Mesodermal cell (in vitro differentiated cells): ENCODE measurements at regions not wholly inside any gene's neighbourhood (a gene's known extent, or its start where the extent isn't known, plus 50 kb on each side); places are given as distances from the start of the nearest gene placed in this dataset.
"Not testable (repeated sequence)": the region's sequence is repeated elsewhere in the genome, so short reads cannot be mapped to it uniquely, and the experiment has no call there.

ENCODE experiments used
- H3K27ac ChIP-seq: 2 replicates; pipeline ENCODE4 v1.7.0; 2013; ENCODE audit warnings: mild to moderate bottlenecking, low read depth, low read length, moderate library complexity; ENCODE audit not compliant: severe bottlenecking
- H3K36me3 ChIP-seq: 2 replicates; pipeline ENCODE4 v1.7.1; 2013; ENCODE audit warnings: mild to moderate bottlenecking, low read length, moderate library complexity; ENCODE audit not compliant: control insufficient read depth, insufficient read depth
- H3K4me1 ChIP-seq: one replicate; pipeline ENCODE4 v1.7.1; 2013; ENCODE audit warnings: mild to moderate bottlenecking, low read length; ENCODE audit not compliant: insufficient read depth, control insufficient read depth, poor library complexity, severe bottlenecking
- H3K4me3 ChIP-seq: 2 replicates; pipeline ENCODE4 v1.7.0; 2013; ENCODE audit warnings: low read length, control low read depth, mild to moderate bottlenecking; ENCODE audit not compliant: insufficient read depth, poor library complexity, severe bottlenecking; ENCODE audit errors: extremely low read depth
- H3K9me3 ChIP-seq: 2 replicates; pipeline ENCODE4 v1.7.1; 2013; ENCODE audit warnings: mild to moderate bottlenecking, low read length, moderate library complexity; ENCODE audit not compliant: control insufficient read depth
- WGBS, 2 experiments: methylation state at CpG; one replicate each; pipeline ENCODE4 v1.1.5; 2013; ENCODE audit warnings: missing lambda C conversion rate in 2 of 2; ENCODE audit not compliant: insufficient coverage in 2 of 2; 5-methylcytosine and 5-hydroxymethylcytosine counted together

- Histone ChIP-seq H3K4me1 (no peaks in the 10 kb centered on the region), H3K36me3 (no peaks in the 10 kb centered on the region), H3K9me3 (no peaks in the 10 kb centered on the region), H3K4me3 (no peak overlapping the region), H3K27ac (no peak overlapping the region)
- WGBS, 2 experiments, result 60 to 83% methylated on average over 1 of the region's 2 CpGs
Observed at GRCh38 chr11:96508861-96509260, 119.0 kb downstream of the JRKL start.

GRCh38 chr11:96520939-96521338 is 131.1 kb downstream of the JRKL start:
- Histone ChIP-seq H3K36me3 (no peaks in the 10 kb centered on the region), H3K4me1 (no peaks in the 10 kb centered on the region), H3K4me3 (no peak overlapping the region), H3K27ac (no peak overlapping the region), H3K9me3 (no peaks in the 10 kb centered on the region)

GRCh38 chr11:96523656-96524055 is 133.8 kb downstream of the JRKL start:
- no peak overlapping the region for H3K27ac ChIP-seq
- no peaks in the 10 kb centered on the region for H3K9me3 ChIP-seq
- no peaks in the 10 kb centered on the region for H3K4me1 ChIP-seq
- WGBS, 2 experiments, result no CpG with 5 or more reads among the region's 2 CpGs
- no peaks in the 10 kb centered on the region for H3K36me3 ChIP-seq
- H3K4me3 ChIP-seq, result no peak overlapping the region

GRCh38 chr11:96524475-96524874 is 134.7 kb downstream of the JRKL start:
- H3K9me3 ChIP-seq, result no peaks in the 10 kb centered on the region
- no peaks in the 10 kb centered on the region for H3K36me3 ChIP-seq
- 100% methylated on average over 1 of the region's 1 CpG; no CpG with 5 or more reads in 1 of the 2 experiments for WGBS, 2 experiments
- H3K4me1 ChIP-seq, result no peaks in the 10 kb centered on the region
- H3K4me3 ChIP-seq, result no peak overlapping the region
- H3K27ac ChIP-seq, result no peak overlapping the region

GRCh38 chr11:96530473-96530872 is 140.7 kb downstream of the JRKL start:
- Histone ChIP-seq H3K27ac (no peak overlapping the region), H3K36me3 (no peaks in the 10 kb centered on the region), H3K9me3 (no peaks in the 10 kb centered on the region), H3K4me3 (no peak overlapping the region), H3K4me1 (no peaks in the 10 kb centered on the region)
- no CpG with 5 or more reads among the region's 1 CpG for whole genome bisulfite sequencing, 2 experiments

GRCh38 chr11:96538104-96538503 is 148.3 kb downstream of the JRKL start:
- 96% methylated on average over 3 of the region's 4 CpGs; no CpG with 5 or more reads in 1 of the 2 experiments for WGBS, 2 experiments
- Histone ChIP-seq H3K4me3 (no peak overlapping the region), H3K36me3 (no peaks in the 10 kb centered on the region), H3K4me1 (no peaks in the 10 kb centered on the region), H3K9me3 (no peaks in the 10 kb centered on the region), H3K27ac (no peak overlapping the region)

GRCh38 chr11:96538622-96539021 is 148.8 kb downstream of the JRKL start:
- Histone ChIP-seq H3K36me3 (no peaks in the 10 kb centered on the region), H3K27ac (no peak overlapping the region), H3K4me1 (no peaks in the 10 kb centered on the region), H3K9me3 (no peaks in the 10 kb centered on the region), H3K4me3 (no peak overlapping the region)

GRCh38 chr11:96540875-96541274 is 151.1 kb downstream of the JRKL start:
- H3K36me3 ChIP-seq, result no peaks in the 10 kb centered on the region
- H3K9me3 ChIP-seq, result no peaks in the 10 kb centered on the region
- WGBS, 2 experiments, result no CpG with 5 or more reads among the region's 1 CpG
- no peak overlapping the region for H3K27ac ChIP-seq
- no peaks in the 10 kb centered on the region for H3K4me1 ChIP-seq
- H3K4me3 ChIP-seq, result no peak overlapping the region

- no peaks in the 10 kb centered on the region for H3K36me3 ChIP-seq
- no peak overlapping the region for H3K27ac ChIP-seq
- 100% methylated on average over 1 of the region's 3 CpGs; no CpG with 5 or more reads in 1 of the 2 experiments for WGBS, 2 experiments
- H3K4me1 ChIP-seq, result no peaks in the 10 kb centered on the region
- H3K9me3 ChIP-seq, result no peaks in the 10 kb centered on the region
- H3K4me3 ChIP-seq, result no peak overlapping the region
Observed at GRCh38 chr11:96543177-96543576, 153.4 kb downstream of the JRKL start.

GRCh38 chr11:96545192-96545591 is 155.4 kb downstream of the JRKL start:
- 81 to 84% methylated on average over 6 to 7 of the region's 8 CpGs for WGBS, 2 experiments

GRCh38 chr11:96551136-96551535 is 161.3 kb downstream of the JRKL start:
- WGBS, 2 experiments, result 87 to 96% methylated on average over 4 of the region's 5 CpGs
- no peak overlapping the region for H3K27ac ChIP-seq
- H3K36me3 ChIP-seq, result no peaks in the 10 kb centered on the region
- no peaks in the 10 kb centered on the region for H3K4me1 ChIP-seq
- no peaks in the 10 kb centered on the region for H3K9me3 ChIP-seq
- H3K4me3 ChIP-seq, result no peak overlapping the region

More at GRCh38 chr11:96545192-96545591, 155.4 kb downstream of the JRKL start:
- H3K4me3 ChIP-seq, H3K36me3 ChIP-seq, H3K4me1 ChIP-seq, H3K27ac ChIP-seq, H3K9me3 ChIP-seq: not testable (repeated sequence)
